Mucosa of stomach (tissue), 1 donor: ENCODE measurements at regions not wholly inside any gene's neighbourhood (a gene's known extent, or its start where the extent isn't known, plus 50 kb on each side); places are given as distances from the start of the nearest gene placed in this dataset.

Experiments
- H3K27me3 ChIP-seq: one replicate; pipeline ENCODE4 v1.7.0; 2013; ENCODE audit warnings: mild to moderate bottlenecking, low read length; ENCODE audit not compliant: control insufficient read depth, insufficient read depth
- H3K36me3 ChIP-seq: one replicate; pipeline ENCODE4 v1.7.0; 2013; ENCODE audit warnings: low read length; ENCODE audit not compliant: control insufficient read depth, insufficient read depth
- H3K4me1 ChIP-seq: one replicate; pipeline ENCODE4 v1.7.0; 2013; ENCODE audit warnings: mild to moderate bottlenecking, low read length; ENCODE audit not compliant: control insufficient read depth, insufficient read depth
- H3K4me3 ChIP-seq: one replicate; pipeline ENCODE4 v1.7.0; 2013; ENCODE audit warnings: low read length
- H3K9ac ChIP-seq: one replicate; pipeline ENCODE4 v1.7.0; 2013; ENCODE audit warnings: mild to moderate bottlenecking, low read length, moderate library complexity
- H3K9me3 ChIP-seq: one replicate; pipeline ENCODE4 v1.7.0; 2013; ENCODE audit warnings: mild to moderate bottlenecking, low read length, moderate library complexity; ENCODE audit not compliant: control insufficient read depth
- donor health status: Pancreatic carcinoma.

GRCh38 chr13:30846866-30847265, 59.2 kb upstream of the MEDAG start:
- Histone ChIP-seq H3K27me3 (no peaks in the 10 kb centered on the region), H3K4me1 (no peaks in the 10 kb centered on the region), H3K4me3 (no peak overlapping the region), H3K36me3 (no peaks in the 10 kb centered on the region), H3K9ac (no peak overlapping the region), H3K9me3 (no peaks in the 10 kb centered on the region)

DNA sequence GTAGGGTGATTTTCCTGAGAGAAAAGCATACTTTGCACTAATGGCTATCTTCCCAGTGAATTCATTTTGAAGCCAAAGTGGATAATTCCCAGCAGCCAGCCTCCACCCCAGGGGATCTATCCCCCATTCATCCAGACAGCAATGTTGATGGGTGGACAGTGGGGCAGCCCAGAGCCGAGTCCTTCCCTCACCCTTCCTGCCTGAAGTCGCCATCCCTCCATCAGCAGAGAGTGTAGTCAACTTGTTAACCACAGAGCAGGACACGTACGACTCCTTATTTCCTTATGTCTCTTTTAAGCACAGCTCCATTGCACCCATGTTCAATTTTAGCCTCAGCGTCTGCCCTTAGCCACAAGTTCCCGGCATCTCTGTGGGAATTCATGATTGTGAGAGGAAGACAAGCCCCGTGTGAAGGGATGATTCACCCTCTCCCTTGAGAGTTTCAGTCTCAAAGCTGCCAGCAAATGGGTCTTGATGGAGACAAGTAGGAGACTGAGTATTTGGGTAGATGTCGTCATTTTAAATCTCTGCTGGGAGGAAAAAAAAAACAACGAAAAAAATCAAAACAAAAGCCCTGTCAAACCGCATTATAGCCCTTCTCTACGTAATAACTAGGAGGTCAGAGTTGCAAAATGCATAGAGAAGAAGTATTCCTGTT, 58.3 kb upstream of the MEDAG start:
- Histone ChIP-seq H3K9ac (no peak overlapping the region), H3K36me3 (no peaks in the 10 kb centered on the region), H3K27me3 (no peaks in the 10 kb centered on the region), H3K4me1 (no peaks in the 10 kb centered on the region), H3K9me3 (no peaks in the 10 kb centered on the region), H3K4me3 (no peak overlapping the region)

DNA sequence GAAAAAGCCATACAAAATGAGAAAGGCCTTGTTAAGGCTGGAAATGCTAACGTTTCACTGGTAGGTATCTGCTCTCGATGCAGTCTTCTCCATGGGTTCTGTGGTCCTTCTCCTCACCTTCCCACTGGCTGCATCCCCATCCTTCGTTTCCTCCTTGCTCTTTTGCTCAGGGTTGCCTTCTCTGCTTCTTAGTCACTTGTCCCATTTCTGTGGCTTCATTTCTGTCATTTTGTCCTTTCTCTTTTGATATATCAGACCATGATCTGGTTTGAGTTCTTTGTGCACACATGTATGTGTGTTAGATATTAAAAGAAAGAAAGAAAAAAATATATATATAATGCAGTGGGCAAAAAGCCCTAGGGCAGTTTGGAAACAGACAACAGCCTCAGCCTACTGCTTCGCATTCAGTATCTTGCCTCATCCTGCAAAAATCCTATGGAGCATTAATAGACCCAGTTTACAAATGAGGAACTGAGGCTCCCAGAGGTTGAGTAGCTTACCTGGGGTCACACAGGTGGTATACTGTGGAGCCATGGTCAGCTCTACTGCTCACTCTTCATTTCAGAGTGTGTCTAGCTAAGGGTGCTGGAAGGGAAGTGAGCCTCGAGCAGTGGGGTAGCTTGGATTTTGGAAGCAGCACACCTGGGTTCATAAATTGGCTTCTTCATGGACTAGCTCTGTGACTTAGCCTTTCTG, 57.6 kb upstream of the MEDAG start:
- Histone ChIP-seq H3K36me3 (no peaks in the 10 kb centered on the region), H3K9ac (no peak overlapping the region), H3K4me1 (no peaks in the 10 kb centered on the region), H3K9me3 (no peaks in the 10 kb centered on the region), H3K27me3 (no peaks in the 10 kb centered on the region), H3K4me3 (no peak overlapping the region)

DNA sequence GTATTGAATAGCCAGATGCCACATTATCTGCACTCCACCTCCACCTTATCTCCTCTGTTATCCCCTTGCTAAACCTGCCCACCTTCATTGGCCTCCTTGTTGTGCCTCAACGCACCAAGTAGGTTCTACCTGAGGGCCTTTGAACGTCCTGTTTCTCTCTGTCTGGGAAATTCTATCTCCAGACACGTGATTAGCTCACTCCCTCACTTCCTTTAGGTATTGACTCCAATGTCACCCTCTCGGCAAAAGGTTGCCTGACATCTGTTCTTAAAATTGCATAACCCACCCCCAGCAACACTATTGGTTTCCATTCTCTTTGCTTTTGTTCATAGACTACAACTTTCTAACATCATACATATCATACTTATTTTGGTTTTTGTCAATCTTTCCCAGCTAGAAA, 56.5 kb upstream of the MEDAG start:
- Histone ChIP-seq H3K4me1 (no peaks in the 10 kb centered on the region), H3K9ac (no peak overlapping the region), H3K36me3 (no peaks in the 10 kb centered on the region), H3K4me3 (no peak overlapping the region), H3K27me3 (no peaks in the 10 kb centered on the region), H3K9me3 (no peaks in the 10 kb centered on the region)

- H3K9ac ChIP-seq, result no peak overlapping the region
- no peaks in the 10 kb centered on the region for H3K36me3 ChIP-seq
- H3K9me3 ChIP-seq, result no peaks in the 10 kb centered on the region
- H3K4me1 ChIP-seq, result no peaks in the 10 kb centered on the region
- no peaks in the 10 kb centered on the region for H3K27me3 ChIP-seq
- H3K4me3 ChIP-seq, result no peak overlapping the region
Observed at GRCh38 chr13:30850204-30850866, 55.7 kb upstream of the MEDAG start.

GRCh38 chr13:30850867-30851211, 55.2 kb upstream of the MEDAG start:
- Histone ChIP-seq H3K36me3 (no peaks in the 10 kb centered on the region), H3K27me3 (no peaks in the 10 kb centered on the region), H3K4me1 (no peaks in the 10 kb centered on the region), H3K9me3 (no peaks in the 10 kb centered on the region), H3K4me3 (no peak overlapping the region), H3K9ac (no peak overlapping the region)

GRCh38 chr13:30851697-30852096, 54.4 kb upstream of the MEDAG start:
- Histone ChIP-seq H3K36me3 (no peaks in the 10 kb centered on the region), H3K4me1 (no peaks in the 10 kb centered on the region), H3K9ac (no peak overlapping the region), H3K9me3 (no peaks in the 10 kb centered on the region), H3K4me3 (no peak overlapping the region), H3K27me3 (no peaks in the 10 kb centered on the region)

DNA sequence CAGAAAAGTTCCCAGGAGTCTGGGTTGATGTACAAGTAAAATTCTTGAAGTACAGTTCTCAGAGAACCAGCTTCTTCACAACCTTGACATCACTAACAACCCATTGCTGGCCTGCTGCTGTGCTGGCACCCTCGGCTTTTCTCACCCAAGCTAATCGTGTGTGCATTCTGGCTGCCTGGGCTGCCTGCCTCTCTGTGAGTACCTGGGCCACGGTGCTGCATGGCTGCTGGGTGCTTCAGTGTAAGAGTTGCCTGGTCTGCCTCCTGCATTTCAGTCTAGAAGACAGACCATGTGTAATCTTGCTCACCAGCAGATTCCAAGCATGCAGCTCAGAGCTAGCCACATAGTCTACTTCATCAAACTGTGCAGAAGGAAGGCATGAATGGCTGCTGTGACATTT, 50.5 kb upstream of the MEDAG start:
- no peak overlapping the region for H3K4me3 ChIP-seq
- no peaks in the 10 kb centered on the region for H3K9me3 ChIP-seq
- H3K36me3 ChIP-seq, result no peaks in the 10 kb centered on the region
- no peaks in the 10 kb centered on the region for H3K27me3 ChIP-seq
- no peak overlapping the region for H3K9ac ChIP-seq
- H3K4me1 ChIP-seq, result peaks cover 7% of the 10 kb centered on the region

DNA sequence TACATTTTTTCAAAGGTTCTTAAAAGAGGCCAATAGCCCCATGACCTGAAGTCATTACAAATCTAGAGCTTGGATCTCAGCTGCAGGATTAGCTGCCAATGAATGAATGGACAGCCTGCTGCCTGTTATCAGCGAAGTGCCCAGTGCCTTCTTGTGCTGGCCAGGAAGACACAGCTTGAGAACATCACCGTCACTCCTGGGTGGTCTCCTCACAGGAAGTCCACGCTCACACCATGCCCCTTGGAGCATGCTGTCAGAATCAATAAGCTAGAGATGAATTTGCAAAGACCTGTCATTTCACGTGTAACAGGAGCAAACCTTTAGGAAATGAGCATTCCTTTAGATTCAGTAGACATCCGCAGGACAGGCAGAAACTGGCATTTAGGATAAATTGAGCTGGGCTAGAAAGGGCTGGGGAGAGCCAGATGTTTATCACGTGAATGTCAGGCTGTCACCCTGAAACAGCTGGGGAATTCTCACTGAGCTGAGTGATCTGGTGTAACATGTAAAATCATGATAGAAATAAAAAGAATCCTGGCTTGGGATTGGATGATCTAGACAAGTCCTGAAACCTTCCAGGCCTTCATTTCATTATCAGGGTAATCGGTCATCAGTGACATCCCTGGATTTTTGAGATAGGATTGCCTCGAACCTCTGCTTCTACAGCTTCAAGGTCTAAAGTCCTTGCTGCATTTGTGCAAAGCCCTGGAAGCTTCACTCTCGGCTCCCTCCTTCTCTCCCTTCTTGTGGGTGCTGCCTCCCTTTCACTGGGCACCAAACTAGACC, 49.9 kb upstream of the MEDAG start:
- Histone ChIP-seq H3K9me3 (no peaks in the 10 kb centered on the region), H3K9ac (no peak overlapping the region), H3K27me3 (no peaks in the 10 kb centered on the region), H3K36me3 (no peaks in the 10 kb centered on the region), H3K4me3 (no peak overlapping the region), H3K4me1 (peaks cover 7% of the 10 kb centered on the region)
